CD14-positive monocyte (primary cell): ENCODE measurements at regions not wholly inside any gene's neighbourhood (a gene's known extent, or its start where the extent isn't known, plus 50 kb on each side); places are given as distances from the start of the nearest gene placed in this dataset.

Source experiments
- DNase-seq, 3 donors: peaks; one replicate each; pipeline ENCODE4 v3.0.0-alpha.2; 2011 to 2022
- H2AFZ ChIP-seq: 2 replicates; pipeline ENCODE4 v1.6.0; 2012; ENCODE audit warnings: mild to moderate bottlenecking, low read depth, low read length, inconsistent platforms; ENCODE audit not compliant: insufficient read depth, poor library complexity, severe bottlenecking
- H3K27ac ChIP-seq, 2 donors: 1 replicate in 1 of 2; 2 replicates in 1 of 2; pipeline ENCODE4 v1.5.1; 2012 to 2013; ENCODE audit warnings: low read length in 2 of 2, control low read depth in 1 of 2, inconsistent platforms in 1 of 2, low read depth in 1 of 2, mild to moderate bottlenecking in 1 of 2
- H3K27me3 ChIP-seq, 2 donors: one replicate each; pipeline versions ENCODE4 v1.6.0 to v1.6.1; 2011 to 2013; ENCODE audit warnings: low read length in 2 of 2; ENCODE audit not compliant: control insufficient read depth in 2 of 2, insufficient read depth in 2 of 2
- H3K36me3 ChIP-seq, 2 donors: replicated peaks in 1 of 2; 1 replicate in 1 of 2; 2 replicates in 1 of 2; pipeline versions ENCODE4 v1.5.1 to v1.6.1; 2012 to 2013; ENCODE audit warnings: low read length in 2 of 2, control low read depth in 1 of 2, inconsistent platforms in 1 of 2, mild to moderate bottlenecking in 1 of 2; ENCODE audit not compliant: insufficient read depth in 2 of 2, control insufficient read depth in 1 of 2
- H3K4me1 ChIP-seq, 2 donors: 1 replicate in 1 of 2; 2 replicates in 1 of 2; pipeline versions ENCODE4 v1.5.1 to v1.6.1; 2012 to 2013; ENCODE audit warnings: low read length in 2 of 2, control low read depth in 1 of 2, inconsistent platforms in 1 of 2, mild to moderate bottlenecking in 1 of 2, moderate library complexity in 1 of 2; ENCODE audit not compliant: insufficient read depth in 2 of 2, control insufficient read depth in 1 of 2
- H3K4me2 ChIP-seq: replicated peaks from 2 replicates; pipeline ENCODE3; 2012; ENCODE audit warnings: low read length, moderate library complexity, mild to moderate bottlenecking; ENCODE audit not compliant: poor library complexity, severe bottlenecking; ENCODE audit errors: extremely low read depth
- H3K4me3 ChIP-seq, 3 experiments: fragments of 200-600 bp in 1 of 3; sonication (generic) in 1 of 3; replicated peaks in 1 of 3; 1 replicate in 2 of 3; 2 replicates in 1 of 3; pipeline ENCODE4 v1.5.1; 2011 to 2013; ENCODE audit warnings: low read length in 3 of 3, mild to moderate bottlenecking in 3 of 3, control low read depth in 2 of 3, low read depth in 2 of 3, inconsistent platforms in 1 of 3, moderate library complexity in 1 of 3
- H3K79me2 ChIP-seq: 2 replicates; pipeline ENCODE4 v1.6.0; 2012; ENCODE audit warnings: mild to moderate bottlenecking, control low read depth, inconsistent platforms, low read length, moderate library complexity; ENCODE audit not compliant: insufficient read depth
- H3K9ac ChIP-seq: 2 replicates; pipeline ENCODE4 v1.6.0; 2017; ENCODE audit warnings: low read length, mild to moderate bottlenecking; ENCODE audit not compliant: insufficient read depth, poor library complexity, severe bottlenecking
- H3K9me3 ChIP-seq, 2 donors: replicated peaks in 1 of 2; 1 replicate in 1 of 2; 2 replicates in 1 of 2; pipeline versions ENCODE4 v1.5.1 to v1.6.1; 2012 to 2013; ENCODE audit warnings: low read length in 2 of 2, control low read depth in 1 of 2; ENCODE audit not compliant: control insufficient read depth in 1 of 2, insufficient read depth in 1 of 2
- H4K20me1 ChIP-seq: 2 replicates; pipeline ENCODE4 v1.6.0; 2012; ENCODE audit warnings: mild to moderate bottlenecking, low read length, control low read depth, moderate library complexity; ENCODE audit not compliant: insufficient read depth
- H3K27ac Mint-ChIP-seq, 7 donors: one replicate each; pipeline ENCODE4 v1.8.0; 2020; ENCODE audit warnings: mild to moderate bottlenecking in 7 of 7, mixed read lengths in 7 of 7, moderate library complexity in 6 of 7, inconsistent platforms in 2 of 7
- H3K27me3 Mint-ChIP-seq, 3 donors: one replicate each; pipeline ENCODE4 v1.8.0; 2021 to 2022; ENCODE audit warnings: low read depth in 3 of 3, mild to moderate bottlenecking in 3 of 3, mixed read lengths in 3 of 3, moderate library complexity in 3 of 3, inconsistent platforms in 1 of 3
- H3K36me3 Mint-ChIP-seq, 2 donors: one replicate each; pipeline ENCODE4 v1.8.0; 2020; ENCODE audit warnings: mixed read lengths in 2 of 2, inconsistent platforms in 1 of 2, mild to moderate bottlenecking in 1 of 2
- H3K4me1 Mint-ChIP-seq: one replicate; pipeline ENCODE4 v1.8.0; 2020; ENCODE audit warnings: mild to moderate bottlenecking, mixed read lengths
- H3K4me3 Mint-ChIP-seq, 2 donors: one replicate each; pipeline ENCODE4 v1.8.0; 2020; ENCODE audit warnings: mild to moderate bottlenecking in 2 of 2, mixed read lengths in 2 of 2, moderate library complexity in 1 of 2
- H3K9me3 Mint-ChIP-seq, 7 donors: one replicate each; pipeline ENCODE4 v1.8.0; 2020 to 2022; ENCODE audit warnings: mixed read lengths in 7 of 7, mild to moderate bottlenecking in 6 of 7, moderate library complexity in 6 of 7, inconsistent platforms in 2 of 7
- CTCF ChIP-seq: fragments of 200-600 bp; IDR thresholded peaks from one replicate; pipeline ENCODE4 v1.8.0; 2022; ENCODE audit warnings: antibody characterized with exemption, mild to moderate bottlenecking
- WGBS: methylation state at CpG from one replicate; pipeline ENCODE4 v1.1.5; 2013; ENCODE audit warnings: missing lambda C conversion rate; ENCODE audit not compliant: insufficient coverage; 5-methylcytosine and 5-hydroxymethylcytosine counted together
- intact Hi-C, 2 donors: fragments of 100-400 bp; cut with micrococcal nuclease; formaldehyde crosslinking; loops; one replicate each; pipeline versions ENCODE4 v1.15.0 to v1.15.1; 2023

- no peaks in the 10 kb centered on the region for H3K79me2 ChIP-seq
- H3K4me3 ChIP-seq, result no peak overlapping the region
- H3K27me3 ChIP-seq, result no peaks in the 10 kb centered on the region
- TF ChIP-seq CTCF, result no peak
- Mint-ChIP-seq H3K4me1 (no peaks in the 10 kb centered on the region), H3K27ac (no peak overlapping the region), H3K4me3 (no peak overlapping the region), H3K36me3 (no peaks in the 10 kb centered on the region), H3K9me3 (peaks cover 0 to 10% (median 3%) of the 10 kb centered on the region in 7 donors), H3K27me3 (peaks cover 0 to 3% (median 0%) of the 10 kb centered on the region in 3 donors)
- H3K9ac ChIP-seq, result no peak overlapping the region
- no peak overlapping the region for H2AFZ ChIP-seq
- no peak for DNase-seq
- peaks cover 3 to 14% of the 10 kb centered on the region in 2 donors for H3K9me3 ChIP-seq
- H3K4me2 ChIP-seq, result no peak overlapping the region
- no peak overlapping the region for H3K27ac ChIP-seq
- intact Hi-C loops, result no loop called here
- no peaks in the 10 kb centered on the region for H3K36me3 ChIP-seq
- no peaks in the 10 kb centered on the region for H3K4me1 ChIP-seq
- H4K20me1 ChIP-seq, result no peaks in the 10 kb centered on the region
- WGBS, result 89% methylated on average over 2 of the region's 2 CpGs
Observed at GRCh38 chr5:93192683-93193082, 388.3 kb downstream of the NR2F1-AS1 start.

- Mint-ChIP-seq H3K4me1 (no peaks in the 10 kb centered on the region), H3K4me3 (no peak overlapping the region), H3K27me3 (peaks cover 0 to 3% (median 0%) of the 10 kb centered on the region in 3 donors), H3K27ac (no peak overlapping the region), H3K9me3 (peaks cover 0 to 6% (median 3%) of the 10 kb centered on the region in 7 donors), H3K36me3 (no peaks in the 10 kb centered on the region)
- no peak overlapping the region for H3K9ac ChIP-seq
- H3K4me2 ChIP-seq, result no peak overlapping the region
- no peak for DNase-seq
- peaks cover 3 to 12% of the 10 kb centered on the region in 2 donors for H3K9me3 ChIP-seq
- H2AFZ ChIP-seq, result no peak overlapping the region
- TF ChIP-seq CTCF, result no peak
- WGBS, result 50% methylated on average over 1 of the region's 2 CpGs
- no peaks in the 10 kb centered on the region for H3K27me3 ChIP-seq
- H4K20me1 ChIP-seq, result no peaks in the 10 kb centered on the region
- H3K27ac ChIP-seq, result no peak overlapping the region
- H3K4me1 ChIP-seq, result no peaks in the 10 kb centered on the region
- H3K79me2 ChIP-seq, result no peaks in the 10 kb centered on the region
- intact Hi-C loops, result no loop called here
- no peak overlapping the region for H3K4me3 ChIP-seq
- no peaks in the 10 kb centered on the region for H3K36me3 ChIP-seq
Observed at GRCh38 chr5:93192087-93192486, 388.9 kb downstream of the NR2F1-AS1 start.
